NB4 (cell line): ENCODE measurements at regions not wholly inside any gene's neighbourhood (a gene's known extent, or its start where the extent isn't known, plus 50 kb on each side); places are given as distances from the start of the nearest gene placed in this dataset.

ENCODE experiments used
- CTCF ChIP-seq: IDR thresholded peaks from one replicate; pipeline ENCODE4 v1.5.1; 2012; ENCODE audit warnings: low read depth, low read length
- POLR2A ChIP-seq: IDR thresholded peaks from 2 replicates; pipeline ENCODE4 v1.6.1; 2011; ENCODE audit warnings: mild to moderate bottlenecking; ENCODE audit not compliant: insufficient read length; ENCODE audit errors: extremely low read depth

GRCh38 chr10:21417172-21417712 is 108.2 kb downstream of the SKIDA1 start:
- TF ChIP-seq CTCF, result no peak
- TF ChIP-seq POLR2A, result no peak
